Left colon (tissue), 2 donors: ENCODE measurements at regions not wholly inside any gene's neighbourhood (a gene's known extent, or its start where the extent isn't known, plus 50 kb on each side); places are given as distances from the start of the nearest gene placed in this dataset.

Source experiments
- ATAC-seq: fragments of 200-7000 bp; cut with Tn5 transposase; one replicate; pipeline ENCODE4 v1.9.1; 2020; ENCODE audit warnings: mild to moderate bottlenecking, moderate library complexity
- DNase-seq, 2 donors: peaks; one replicate each; pipeline ENCODE4 v3.0.0-alpha.2; 2020
- intact Hi-C, 2 donors: fragments of 100-400 bp; cut with DNase I in 1 of 2; cut with micrococcal nuclease in 1 of 2; formaldehyde crosslinking; loops; one replicate each; pipeline versions ENCODE4 v1.11.2 to v1.14.0; 2022; cut with DNase I, micrococcal nuclease
- donor health status: DM: no; HTN: no; CAD: no.
- donor health status: DM: yes; HTN: yes; CAD: no.

DNA sequence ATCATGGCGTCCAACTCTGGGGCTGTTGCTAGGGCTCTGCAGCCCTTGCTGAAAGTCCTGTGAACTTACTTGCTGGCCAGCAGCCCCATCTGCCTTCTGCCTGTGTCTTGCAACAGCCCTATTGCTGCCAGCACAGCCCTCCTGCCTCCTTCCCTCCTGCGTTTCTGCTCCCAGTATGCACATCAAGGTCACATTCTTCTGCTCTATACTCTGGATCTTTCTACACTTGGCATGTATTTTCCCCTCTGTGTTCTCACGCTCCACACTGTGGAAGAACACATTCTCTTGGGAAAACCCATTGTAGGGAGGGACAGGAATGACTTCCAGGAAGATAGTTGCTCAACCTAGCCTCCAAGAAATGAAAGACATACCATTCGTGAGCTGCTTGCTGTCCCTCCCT is 80.9 kb upstream of the PHACTR2 start:
- ATAC-seq (no peak), DNase-seq (no peak)
- intact Hi-C loops, result no loop called here

DNA sequence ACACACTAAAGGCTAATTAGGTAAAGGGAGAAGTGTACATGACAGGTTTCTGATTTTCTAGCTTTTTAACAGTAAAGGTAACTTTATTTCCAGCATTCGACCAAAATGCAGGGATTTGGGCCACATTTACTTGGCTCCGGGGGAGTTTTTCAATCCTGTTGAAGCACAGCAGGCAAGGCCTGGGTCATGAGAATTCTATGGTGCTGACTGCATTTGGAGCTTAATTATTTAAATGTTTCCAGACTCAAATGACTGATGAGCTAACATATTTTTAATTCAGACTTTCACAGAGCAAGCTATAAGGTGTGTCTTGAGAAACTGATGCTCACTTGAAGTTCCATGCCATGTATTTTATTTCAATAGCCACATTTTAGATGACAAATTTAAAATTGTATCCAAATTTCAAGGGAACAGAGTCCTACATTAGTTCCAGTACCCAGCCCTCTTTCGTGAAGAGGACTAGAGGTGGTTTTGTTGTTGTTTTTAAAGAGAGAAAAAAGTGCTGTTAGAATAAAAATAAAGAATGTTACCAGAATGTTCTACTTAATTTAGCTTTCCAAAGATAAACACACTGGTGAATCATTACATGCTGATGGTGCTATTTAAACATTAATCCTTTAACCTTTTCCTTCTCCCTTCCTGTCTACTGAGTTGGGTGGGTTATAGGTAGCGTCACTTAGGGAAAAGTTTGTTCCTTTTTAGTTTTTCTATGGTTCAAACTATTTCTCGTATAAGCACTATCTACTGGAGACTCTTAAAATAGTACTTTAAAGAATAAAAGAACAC is 82.3 kb upstream of the PHACTR2 start:
- no peak for DNase-seq
- intact Hi-C loops, result no loop called here
- no peak for ATAC-seq

DNA sequence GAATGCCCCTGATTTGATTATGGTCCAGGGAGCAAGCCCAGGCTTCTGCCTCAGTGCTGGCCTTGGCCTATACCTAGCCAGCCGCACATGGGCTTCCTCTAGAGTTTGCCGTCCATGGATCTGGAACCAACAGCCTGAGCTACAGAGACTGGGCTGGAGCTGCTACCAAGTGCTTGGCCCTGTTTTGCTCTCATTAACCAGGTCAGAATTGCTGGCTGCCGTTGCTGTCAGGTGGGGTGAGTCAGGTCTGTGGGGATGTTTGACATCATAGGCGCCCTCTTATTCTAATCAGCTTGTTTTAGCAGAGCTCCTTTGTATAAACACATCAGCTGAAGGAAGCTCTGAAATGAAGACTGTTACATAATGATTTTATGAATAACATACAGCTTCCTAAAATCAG is 83.1 kb upstream of the PHACTR2 start:
- DNase-seq (no peak), ATAC-seq (no peak)
- intact Hi-C loops, result no loop called here

DNA sequence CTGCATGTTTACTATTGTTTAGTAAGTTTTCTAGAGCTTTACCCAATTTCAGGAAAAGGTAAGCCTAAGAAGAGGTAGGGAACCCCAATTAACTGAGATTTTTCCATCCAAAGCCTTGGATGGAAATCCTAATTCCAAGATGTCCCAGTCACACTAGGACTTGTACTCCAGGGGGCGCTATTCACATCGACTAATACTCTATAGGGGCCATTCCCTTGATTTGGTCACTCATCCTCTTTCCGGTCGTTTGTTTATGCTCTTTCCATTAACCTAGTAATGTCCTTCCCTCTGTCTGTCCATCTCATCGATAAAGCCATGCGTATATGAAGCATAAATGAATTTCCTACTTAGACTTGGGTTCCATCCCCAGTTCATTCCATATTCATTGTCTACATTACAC is 80.8 kb upstream of the FUCA2 start:
- DNase-seq (no peak), ATAC-seq (no peak)
- intact Hi-C loops, result no loop called here

DNA sequence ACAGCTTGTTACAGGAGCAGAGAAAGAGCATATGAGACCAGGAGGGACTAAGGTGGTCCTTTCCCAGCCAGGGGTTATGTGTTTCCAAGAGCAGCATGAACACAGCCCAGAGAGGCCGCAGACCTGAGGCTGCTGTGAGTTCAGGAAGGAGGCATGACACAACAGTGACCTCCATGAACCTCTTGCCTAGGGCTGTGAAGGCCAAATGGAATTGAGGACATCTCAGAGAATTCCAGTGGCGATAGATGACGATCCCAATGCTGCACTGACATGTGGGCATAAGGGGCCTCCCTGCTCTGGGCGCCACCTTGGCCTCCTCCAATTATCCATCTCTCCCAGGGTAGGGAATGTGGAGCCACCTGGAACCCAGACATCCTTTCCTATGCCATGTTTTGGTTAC is 79.9 kb upstream of the FUCA2 start:
- DNase-seq, result no peak
- no peak for ATAC-seq
- intact Hi-C loops, result no loop called here

DNA sequence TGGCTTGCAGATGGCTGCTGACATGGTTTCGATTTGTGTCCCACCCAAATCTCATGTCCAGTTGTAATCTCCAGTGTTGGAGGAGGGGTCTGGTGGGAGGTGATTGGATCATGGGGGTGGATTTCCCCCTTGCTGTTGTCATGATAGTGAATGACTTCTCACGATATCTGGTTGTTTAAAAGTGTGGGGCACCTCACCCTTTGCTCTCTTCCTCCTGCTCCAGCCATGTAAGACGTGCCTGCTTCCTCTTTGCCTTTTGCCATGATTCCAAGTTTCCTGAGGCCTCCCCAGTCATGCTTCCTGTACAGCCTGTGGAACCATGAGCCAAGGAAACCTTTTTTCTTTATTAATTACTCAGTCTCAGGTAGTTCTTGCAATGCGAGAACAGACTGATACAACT is 77.6 kb upstream of the FUCA2 start:
- ATAC-seq (no peak), DNase-seq (no peak)
- intact Hi-C loops, result no loop called here

DNA sequence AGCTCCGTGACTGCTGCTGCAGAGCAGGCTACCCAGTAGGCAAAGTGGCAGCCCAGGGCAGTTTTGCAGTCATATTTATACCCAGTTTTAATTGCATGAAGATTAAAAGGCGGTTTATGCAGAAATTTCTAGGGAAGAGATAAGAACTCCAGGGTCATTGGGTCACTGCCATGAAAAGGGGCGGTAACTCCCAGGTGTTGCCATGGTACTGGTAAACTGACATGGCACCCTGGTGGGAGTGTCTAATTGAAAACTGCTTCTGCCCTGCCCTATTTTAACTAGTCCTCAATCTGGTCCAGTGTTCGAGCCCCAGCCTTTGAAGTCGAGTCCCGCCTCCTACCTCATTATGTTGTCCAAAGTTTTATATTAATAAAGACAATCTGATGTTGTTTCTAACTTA is 75.0 kb upstream of the FUCA2 start:
- intact Hi-C loops, result no loop called here
- no peak for DNase-seq
- peak; percentile 59 for ATAC-seq

DNA sequence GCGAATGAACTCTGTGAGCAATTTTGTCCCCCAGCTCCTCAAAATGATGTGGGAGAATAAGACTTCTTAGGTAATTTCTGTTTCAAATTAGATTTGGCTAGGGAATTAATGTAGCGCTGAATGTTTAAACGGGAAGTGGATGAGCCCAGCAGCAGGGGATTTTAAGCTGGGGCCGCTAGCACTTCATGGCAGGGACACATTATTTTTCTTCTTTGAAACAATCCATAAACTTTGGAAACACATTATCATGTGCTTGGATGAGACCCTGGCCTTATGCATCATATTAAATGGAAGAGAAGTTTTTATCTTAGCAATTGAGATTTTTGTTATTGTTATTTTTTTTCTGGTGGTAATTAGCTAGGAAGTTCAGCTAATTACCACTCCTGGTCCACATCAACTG is 74.2 kb upstream of the FUCA2 start:
- intact Hi-C loops, result no loop called here
- DNase-seq (no peak), ATAC-seq (no peak)

DNA sequence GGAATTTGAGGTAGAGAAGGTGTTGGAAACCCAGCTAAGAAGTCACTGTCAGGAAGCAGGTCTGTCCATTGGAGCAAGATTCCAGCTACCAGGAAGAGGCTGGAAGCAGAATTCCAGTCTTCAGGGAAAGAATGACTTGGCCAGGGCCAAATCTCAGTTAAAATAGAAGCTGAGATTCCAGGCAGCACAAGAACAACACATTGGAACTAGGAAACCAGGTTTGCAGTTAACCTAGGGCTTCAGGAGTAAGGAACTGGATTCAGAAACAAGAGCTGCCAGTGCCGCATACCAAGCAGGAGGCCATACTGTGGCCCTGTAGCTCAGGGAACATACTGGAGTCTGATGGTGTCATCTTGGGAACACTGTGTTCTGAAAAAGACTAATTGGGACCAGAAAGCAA is 73.7 kb upstream of the FUCA2 start:
- no peak for DNase-seq
- intact Hi-C loops, result no loop called here
- ATAC-seq, result no peak

DNA sequence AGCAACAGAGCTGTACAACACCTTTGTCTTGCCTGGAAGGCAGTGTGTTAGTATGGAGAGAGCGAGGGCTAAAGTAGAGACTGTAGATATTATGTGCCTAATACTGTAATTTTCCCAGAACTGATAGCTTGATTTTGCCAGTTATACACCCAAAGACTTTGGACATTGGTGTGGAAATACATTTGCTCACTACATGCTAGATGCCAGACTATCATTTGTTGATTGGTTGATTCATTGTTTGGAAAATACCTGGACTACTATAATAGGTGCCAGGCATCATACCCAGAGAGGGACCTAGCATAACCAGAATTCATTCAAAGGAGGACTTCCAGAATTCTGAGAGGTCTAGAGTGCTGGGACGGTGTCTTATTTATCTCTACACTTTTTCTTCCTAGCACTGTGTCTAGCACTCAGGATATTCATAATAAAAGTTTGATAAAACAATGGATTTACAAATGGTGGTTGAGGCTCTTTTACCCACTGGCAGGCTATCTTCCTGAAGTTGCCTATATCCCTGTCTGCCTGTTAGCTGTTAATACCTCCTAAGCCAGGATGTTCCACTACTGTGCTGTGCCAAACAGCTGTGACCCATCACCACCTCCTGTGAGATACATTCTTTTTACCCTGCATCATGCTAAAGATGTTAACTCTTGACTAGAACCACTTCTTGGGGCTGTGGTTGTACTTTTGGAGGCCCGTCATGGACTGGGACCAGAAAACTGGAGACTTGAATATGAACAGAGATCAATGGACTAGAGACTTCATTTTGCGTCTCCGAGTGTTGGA is 72.2 kb upstream of the FUCA2 start:
- DNase-seq (no peak), ATAC-seq (no peak)
- intact Hi-C loops, result no loop called here

DNA sequence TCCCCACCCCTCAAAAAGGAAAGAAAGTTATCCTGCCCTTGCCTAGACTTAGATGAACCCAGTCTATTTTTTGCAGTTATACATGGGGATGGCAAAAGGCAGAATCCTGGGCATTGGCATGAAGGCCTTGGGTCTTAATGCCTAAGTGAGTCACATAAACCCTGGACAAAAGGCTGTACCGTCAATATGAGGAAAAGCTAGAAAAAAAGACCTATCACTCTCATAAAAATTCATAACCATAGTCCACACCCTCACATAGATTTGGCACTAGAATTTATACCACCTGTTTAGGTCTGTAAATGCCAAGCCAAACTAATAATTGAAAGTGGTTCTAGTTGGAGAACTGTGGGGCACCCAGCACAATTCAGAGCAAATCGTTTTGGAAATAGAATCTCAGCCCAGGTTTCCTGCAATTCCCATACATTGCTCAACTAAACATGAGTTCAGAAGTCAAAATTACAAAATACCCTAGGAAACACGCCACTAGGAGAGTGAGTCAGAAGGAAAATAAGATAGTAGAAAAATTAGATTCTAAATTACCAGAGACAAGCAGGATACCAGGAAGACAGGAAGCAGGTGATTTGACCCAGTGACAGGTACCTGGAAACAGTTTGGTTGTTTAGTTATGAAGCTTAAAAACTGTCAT is 70.4 kb upstream of the FUCA2 start:
- intact Hi-C loops, result no loop called here
- peak; percentile 72 for ATAC-seq

DNA sequence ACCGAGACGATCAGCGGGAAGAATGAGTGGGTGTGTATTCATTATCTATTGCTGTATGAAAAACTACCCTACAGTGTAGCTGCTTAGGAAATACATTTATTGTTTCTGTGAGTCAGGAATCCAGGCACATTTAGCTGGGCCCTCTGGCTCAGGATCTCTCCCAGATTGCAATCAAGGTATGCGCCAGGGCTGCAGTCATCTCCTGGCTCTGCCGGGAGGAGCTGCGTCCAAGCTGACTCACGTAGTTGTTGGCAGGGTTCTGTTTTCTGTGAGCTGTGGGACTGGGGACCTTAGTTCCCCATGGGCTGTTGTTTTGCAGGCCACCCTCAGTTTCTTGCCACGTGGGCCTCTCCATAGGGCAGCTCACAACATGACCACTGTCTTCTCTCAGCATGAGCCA is 68.2 kb upstream of the FUCA2 start:
- intact Hi-C loops, result loop anchor here in 1 of 2 donors (5.0 kb wide), 1 partner anchor 433 kb away; no protein-coding TSS in a partner anchor
- ATAC-seq (no peak), DNase-seq (no peak)

More for the DNA sequence above, 70.4 kb upstream of the FUCA2 start:
- DNase-seq, result no peak

DNA sequence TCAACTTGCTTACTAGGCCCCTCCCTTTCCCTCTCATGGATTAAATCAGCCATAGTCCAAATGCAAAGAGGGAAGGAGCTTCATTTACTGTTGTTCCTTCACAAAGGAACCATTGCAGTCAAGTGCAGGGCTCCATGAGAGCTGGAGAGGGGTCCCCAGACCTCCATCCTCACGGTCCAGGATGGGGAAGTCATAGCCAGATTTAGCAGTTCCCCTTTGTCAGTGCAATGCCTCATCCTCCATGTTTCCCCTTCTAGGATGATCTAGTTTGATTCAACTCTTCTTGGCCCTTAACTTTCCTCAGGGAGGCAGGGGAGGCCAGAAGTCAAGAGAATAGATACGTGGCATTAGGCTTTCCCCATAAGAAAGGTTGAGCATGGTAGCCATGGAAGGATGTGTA is 66.5 kb upstream of the FUCA2 start:
- intact Hi-C loops, result loop anchor here in 1 of 2 donors (5.0 kb wide), 1 partner anchor 434 kb away; no protein-coding TSS in a partner anchor
- no peak for ATAC-seq
- no peak for DNase-seq

DNA sequence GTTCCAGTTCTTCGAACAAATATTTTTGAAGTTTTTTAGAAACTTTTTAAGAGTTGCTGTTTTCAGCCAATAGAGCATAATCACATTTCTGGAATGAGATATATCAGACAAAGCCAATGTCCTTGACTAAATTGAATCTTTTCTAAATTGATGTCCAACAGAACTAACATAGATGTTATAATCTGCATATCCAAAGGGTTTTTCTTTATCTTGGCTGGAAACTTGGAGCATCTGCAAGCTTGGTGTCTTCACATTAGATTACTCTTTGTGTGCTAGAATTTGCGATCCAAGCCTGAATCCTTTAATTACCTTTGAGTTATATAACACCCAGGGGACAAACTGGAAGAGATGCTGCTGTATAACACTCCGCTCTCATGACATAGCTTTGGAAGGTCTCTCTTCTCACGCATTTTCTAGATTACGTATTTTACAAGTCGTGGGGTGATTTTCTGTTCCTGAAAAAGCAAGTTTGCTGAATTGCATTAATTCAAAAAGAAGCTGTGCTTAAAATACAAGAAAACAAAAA is 64.4 kb upstream of the FUCA2 start:
- DNase-seq (no peak), ATAC-seq (no peak)
- intact Hi-C loops, result loop anchor here in 1 of 2 donors (5.0 kb wide), 1 partner anchor 436 kb away; no protein-coding TSS in a partner anchor

DNA sequence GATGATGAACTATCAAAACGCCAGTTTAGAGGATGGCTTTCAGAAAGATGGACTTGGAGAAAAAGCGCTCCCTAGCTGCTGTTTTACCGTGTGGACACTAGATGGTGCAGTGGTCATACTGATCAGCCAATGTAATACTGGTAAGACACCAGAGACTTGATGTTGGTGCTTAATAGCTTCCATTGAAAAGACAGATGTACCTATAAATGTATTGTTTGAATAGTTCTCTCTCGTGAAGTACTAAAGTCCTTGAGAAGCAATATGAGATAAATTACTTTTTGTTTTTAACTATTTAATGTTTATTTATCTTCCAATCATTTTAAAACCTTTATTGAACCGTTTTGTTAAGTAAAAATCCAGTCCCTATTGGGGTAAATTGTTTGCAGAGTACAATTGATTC is 63.9 kb upstream of the FUCA2 start:
- intact Hi-C loops, result loop anchor here in 1 of 2 donors (5.0 kb wide), 1 partner anchor 437 kb away; no protein-coding TSS in a partner anchor
- no peak for DNase-seq
- peak; percentile 93 for ATAC-seq

DNA sequence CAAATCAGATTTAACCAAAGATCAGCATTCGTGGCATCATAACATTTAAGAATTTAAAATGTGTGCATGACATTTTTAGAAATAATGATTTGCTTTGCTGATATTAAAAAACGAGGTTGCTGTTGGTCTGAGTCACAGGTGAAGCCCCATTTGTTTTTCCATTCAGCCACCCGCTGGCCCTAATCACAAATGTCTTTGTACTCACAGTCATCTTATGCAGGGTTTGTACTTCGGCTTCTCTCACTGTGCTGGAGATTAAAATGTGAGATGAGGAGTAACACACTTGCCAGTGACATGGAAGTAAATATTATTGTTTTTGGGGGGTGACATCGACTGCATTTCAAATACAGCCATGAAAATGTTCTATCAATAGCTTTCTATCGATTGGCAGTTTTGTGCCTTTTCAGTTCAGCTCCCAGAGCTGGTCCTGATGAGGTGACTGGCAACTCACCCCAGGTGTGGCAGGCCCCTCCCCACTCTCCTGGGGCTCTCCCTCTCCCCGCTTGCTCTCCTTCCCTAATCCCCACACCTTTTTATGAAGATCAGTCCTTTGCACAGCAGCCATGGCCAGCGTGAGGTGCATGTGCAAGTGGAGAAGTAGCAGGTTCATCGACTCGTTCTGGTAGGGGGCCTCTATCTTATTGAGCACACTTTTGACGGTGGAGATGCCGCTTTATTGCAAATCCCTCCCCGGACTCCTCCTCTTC is 58.8 kb upstream of the FUCA2 start:
- intact Hi-C loops, result no loop called here
- ATAC-seq (no peak), DNase-seq (no peak)

DNA sequence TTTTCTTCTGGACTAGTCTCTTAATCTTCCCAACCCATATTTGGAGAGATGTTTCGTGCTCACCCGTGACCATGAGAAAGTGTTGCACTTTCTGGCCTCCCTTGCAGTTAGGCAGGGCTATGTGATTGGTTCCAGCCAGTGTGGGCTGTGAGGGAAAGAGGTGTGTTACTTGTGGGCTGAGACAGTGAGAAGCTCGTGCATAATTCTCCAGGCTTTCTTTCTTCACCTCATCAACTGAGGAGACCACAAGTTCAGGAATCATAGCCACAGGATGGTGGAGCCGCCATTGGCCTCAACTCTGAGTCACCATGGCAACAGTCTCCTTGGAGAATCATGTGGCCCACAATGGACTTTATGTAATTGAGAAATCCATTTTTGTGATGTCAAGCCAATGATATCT is 57.5 kb upstream of the FUCA2 start:
- no peak for DNase-seq
- intact Hi-C loops, result no loop called here
- ATAC-seq, result no peak

DNA sequence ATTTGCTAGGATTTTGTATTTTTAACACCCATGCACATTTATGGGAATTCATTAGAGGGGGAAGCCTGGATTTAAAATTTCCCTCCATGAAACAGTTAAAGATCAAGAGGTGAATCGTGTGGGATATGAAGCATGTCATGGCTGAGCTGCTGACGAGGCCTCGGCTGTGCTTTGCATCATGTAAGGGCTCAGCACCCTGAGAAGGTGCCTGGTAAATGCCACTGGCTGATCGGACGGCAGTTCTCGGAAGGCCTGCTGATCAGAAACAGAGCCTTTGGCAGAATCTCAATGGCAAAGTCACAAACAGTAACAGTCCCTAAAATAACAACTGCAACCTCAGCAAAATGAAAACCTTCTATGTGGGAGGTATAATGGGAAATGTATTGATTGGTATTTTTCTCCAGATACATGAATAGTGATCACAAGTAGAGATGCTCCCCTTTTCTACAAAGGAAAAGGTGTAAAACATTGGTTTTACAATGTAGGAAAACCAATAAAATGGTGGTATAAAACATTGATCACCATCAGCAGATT is 53.0 kb upstream of the FUCA2 start:
- intact Hi-C loops, result no loop called here
- no peak for DNase-seq
- no peak for ATAC-seq

DNA sequence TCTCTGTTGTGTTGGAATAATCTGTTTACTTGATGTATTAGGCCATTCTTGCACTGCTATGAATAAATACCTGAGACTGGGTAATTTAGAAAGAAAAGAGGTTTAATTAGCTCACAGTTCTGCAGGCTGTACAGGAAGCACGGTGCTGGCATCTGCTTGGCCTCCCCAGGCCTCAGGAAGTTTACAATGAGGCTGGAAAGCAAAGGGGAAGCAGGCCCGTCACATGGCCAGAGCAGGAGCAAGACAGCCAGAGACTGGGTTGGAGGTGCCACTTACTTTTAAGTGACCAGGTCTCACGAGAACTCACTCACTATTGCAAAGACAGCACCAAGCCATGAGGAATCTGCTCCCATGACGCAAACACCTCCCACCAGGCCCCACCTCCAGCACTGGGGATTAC is 50.6 kb upstream of the FUCA2 start:
- intact Hi-C loops, result no loop called here
- ATAC-seq, result no peak
- DNase-seq, result no peak
